ENCODE measurements at regions not wholly inside any gene's neighbourhood (a gene's known extent, or its start where the extent isn't known, plus 50 kb on each side); places are given as distances from the start of the nearest gene placed in this dataset.
"Not testable (repeated sequence)": the region's sequence is repeated elsewhere in the genome, so short reads cannot be mapped to it uniquely, and the experiment has no call there.

DNA sequence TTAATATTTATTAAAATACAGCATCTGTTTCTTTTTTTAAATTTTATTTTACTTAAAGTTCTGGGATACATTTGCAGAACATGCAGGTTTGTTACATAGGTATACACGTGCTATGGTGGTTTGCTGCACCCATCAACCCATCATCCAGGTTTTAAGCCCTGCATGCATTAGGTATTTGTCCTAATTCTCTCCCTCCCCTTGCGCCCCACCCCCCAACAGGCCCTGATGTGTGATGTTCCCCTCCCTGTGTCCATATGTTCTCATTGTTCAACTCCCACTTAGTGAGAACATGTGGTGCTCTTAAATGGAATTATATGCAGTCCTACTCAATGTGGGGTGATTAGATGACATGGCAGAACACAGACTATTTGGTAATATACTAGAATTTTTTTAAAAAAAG, 1147.7 kb upstream of the ALCAM start:
- DNase-seq; H3K4me1 Mint-ChIP-seq; POLR2A ChIA-PET; H3K4me3 Mint-ChIP-seq; H3K27ac Mint-ChIP-seq; H3K27me3 Mint-ChIP-seq; H3K9me3 Mint-ChIP-seq; ATAC-seq (ENCODE audit: low read depth); H3K36me3 Mint-ChIP-seq: not testable (repeated sequence)

DNA sequence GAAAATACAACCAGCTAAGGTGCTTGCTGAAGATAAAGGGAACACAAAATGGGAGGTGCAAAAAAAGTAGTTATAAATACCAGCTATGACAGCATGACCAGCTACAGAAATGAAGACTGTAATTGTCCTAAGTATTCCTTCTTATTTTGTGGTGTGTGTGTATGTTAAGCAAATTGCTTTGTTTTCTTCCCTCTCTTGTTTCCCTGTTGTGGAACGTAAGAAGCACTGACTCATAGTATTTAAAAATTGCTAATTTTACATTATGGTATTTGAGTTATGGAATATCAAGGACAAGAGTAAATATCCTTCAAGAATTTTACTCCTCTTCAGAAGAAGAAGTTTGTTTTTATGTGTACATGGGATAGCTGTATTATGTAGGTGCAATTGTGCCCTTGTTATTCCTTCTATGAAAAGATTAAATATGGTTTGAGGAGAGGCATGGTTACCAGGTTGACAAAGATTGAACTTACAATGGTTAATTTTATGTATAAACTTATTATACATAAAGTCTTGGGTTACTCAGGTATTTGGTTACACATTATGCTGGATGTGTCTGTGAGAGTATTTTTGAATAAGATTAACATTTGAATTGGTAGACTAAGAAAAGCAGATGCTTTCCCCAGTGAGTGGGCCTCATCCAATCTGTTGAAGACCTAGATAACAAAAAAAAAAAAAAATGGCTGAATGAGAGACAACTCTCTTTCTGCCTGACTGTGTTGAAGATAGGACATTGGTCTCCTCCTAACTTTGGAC, 1132.1 kb upstream of the ALCAM start:
- H3K4me1 Mint-ChIP-seq, result no peaks in the 10 kb centered on the region
- no peak for DNase-seq
- ATAC-seq (ENCODE audit: low read depth), result no peak
- no peaks in the 10 kb centered on the region for H3K27me3 Mint-ChIP-seq
- no peaks in the 10 kb centered on the region for H3K36me3 Mint-ChIP-seq
- POLR2A ChIA-PET, result no interaction called here
- H3K9me3 Mint-ChIP-seq, result no peaks in the 10 kb centered on the region
- no peak overlapping the region for H3K4me3 Mint-ChIP-seq
- no peak overlapping the region for H3K27ac Mint-ChIP-seq

DNA sequence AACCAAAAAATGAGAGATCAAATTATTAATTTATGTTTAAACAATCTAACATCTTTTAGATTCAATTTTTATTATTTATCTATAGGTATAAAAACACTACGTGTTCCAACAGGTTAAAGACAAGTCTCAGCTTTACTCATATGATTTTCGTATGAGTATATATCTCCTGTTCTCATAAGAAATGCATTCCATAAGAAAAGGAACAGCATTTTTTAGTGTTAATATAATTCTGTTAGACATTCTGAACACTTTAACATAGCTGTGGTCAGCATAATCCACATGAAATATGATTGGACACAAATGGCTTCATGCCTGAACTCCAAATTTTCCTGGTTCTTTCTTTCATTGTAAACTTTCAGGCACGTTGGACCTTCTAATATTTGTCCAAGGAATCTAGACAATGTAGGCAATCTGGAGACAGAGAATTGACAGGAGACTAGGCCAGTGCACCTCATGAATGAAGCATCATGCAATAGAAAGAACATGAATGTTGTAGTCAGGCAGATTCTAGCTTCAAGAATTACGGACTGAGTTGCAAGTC, 1122.0 kb upstream of the ALCAM start:
- Mint-ChIP-seq H3K9me3 (peaks cover 1% of the 10 kb centered on the region), H3K4me1 (no peaks in the 10 kb centered on the region), H3K4me3 (no peak overlapping the region), H3K27ac (no peak overlapping the region), H3K36me3 (no peaks in the 10 kb centered on the region), H3K27me3 (no peaks in the 10 kb centered on the region)
- POLR2A ChIA-PET, result no interaction called here
- DNase-seq, result no peak
- ATAC-seq (ENCODE audit: low read depth), result no peak

DNA sequence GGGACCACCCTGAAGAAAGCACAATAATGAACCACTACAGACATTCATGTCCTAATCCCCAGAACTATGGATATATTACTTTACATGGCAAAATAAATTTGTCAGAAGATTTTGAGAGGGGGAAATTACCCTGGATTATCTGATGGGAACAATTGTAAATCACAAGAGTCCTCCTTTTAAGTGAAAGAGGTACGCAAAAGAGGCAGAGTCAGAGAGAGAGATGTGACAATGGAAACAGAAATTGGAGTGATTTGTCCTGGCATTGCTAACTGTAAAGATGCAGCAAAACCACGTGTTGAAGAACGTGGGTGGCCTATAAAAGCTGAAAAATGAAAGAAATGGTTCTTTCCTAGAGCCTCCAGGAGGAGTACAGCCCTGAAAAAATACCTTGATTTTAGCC, 1121.4 kb upstream of the ALCAM start:
- no peaks in the 10 kb centered on the region for H3K27me3 Mint-ChIP-seq
- ATAC-seq (ENCODE audit: low read depth) (no peak), DNase-seq (no peak)

DNA sequence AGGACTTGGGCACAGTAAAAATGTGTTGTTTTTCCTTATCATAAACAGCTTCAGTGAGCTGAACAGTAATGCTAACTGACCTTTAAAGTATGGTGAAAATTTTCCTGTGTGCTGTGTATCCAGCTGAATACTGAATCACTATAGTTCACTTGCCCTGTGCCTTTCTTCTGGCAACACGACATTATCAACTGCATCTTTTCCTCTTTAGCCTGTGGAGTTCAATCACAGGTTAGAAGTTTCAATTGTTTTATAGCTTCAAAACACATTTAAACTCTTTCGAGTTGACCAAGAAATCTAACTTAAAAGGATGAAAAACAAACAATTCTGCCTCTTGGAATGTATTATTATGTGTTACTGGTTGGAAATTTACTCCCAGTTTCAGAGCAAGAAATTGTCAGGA, 1120.7 kb upstream of the ALCAM start:
- peaks cover 1% of the 10 kb centered on the region for H3K9me3 Mint-ChIP-seq
- DNase-seq (no peak), ATAC-seq (ENCODE audit: low read depth) (no peak)
- no peaks in the 10 kb centered on the region for H3K36me3 Mint-ChIP-seq
- POLR2A ChIA-PET, result no interaction called here
- no peaks in the 10 kb centered on the region for H3K4me1 Mint-ChIP-seq
- H3K27me3 Mint-ChIP-seq, result no peaks in the 10 kb centered on the region
- H3K27ac Mint-ChIP-seq, result no peak overlapping the region
- no peak overlapping the region for H3K4me3 Mint-ChIP-seq

More for the DNA sequence above, 1121.4 kb upstream of the ALCAM start:
- Mint-ChIP-seq H3K27ac (no peak overlapping the region), H3K4me3 (no peak overlapping the region), H3K4me1 (no peaks in the 10 kb centered on the region), H3K36me3 (no peaks in the 10 kb centered on the region), H3K9me3 (peaks cover 1% of the 10 kb centered on the region)
- POLR2A ChIA-PET, result no interaction called here

DNA sequence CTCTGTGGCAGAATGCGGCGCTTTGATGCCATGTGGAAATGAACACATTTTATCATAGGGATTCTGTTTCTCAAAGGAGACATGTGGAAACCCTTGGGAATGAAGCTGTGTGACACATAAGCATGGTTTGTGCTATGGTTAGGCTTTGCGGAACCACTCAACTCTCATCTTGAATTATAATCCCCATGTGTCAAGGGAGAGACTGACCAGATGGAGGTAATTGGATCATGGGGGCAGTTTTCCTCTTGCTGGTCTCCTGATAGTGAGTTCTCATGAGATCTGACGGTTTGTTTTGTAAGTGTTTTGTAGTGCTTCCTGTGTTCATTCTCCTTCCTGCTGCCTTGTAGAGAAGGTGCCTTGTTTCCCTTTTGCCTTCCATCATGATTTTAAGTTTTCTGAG, 1109.2 kb upstream of the ALCAM start:
- H3K4me3 Mint-ChIP-seq, result no peak overlapping the region
- no peaks in the 10 kb centered on the region for H3K36me3 Mint-ChIP-seq
- no peaks in the 10 kb centered on the region for H3K9me3 Mint-ChIP-seq
- no peaks in the 10 kb centered on the region for H3K27me3 Mint-ChIP-seq
- no peak for ATAC-seq (ENCODE audit: low read depth)
- POLR2A ChIA-PET, result no interaction called here
- no peaks in the 10 kb centered on the region for H3K4me1 Mint-ChIP-seq
- no peak for DNase-seq
- H3K27ac Mint-ChIP-seq, result no peak overlapping the region

DNA sequence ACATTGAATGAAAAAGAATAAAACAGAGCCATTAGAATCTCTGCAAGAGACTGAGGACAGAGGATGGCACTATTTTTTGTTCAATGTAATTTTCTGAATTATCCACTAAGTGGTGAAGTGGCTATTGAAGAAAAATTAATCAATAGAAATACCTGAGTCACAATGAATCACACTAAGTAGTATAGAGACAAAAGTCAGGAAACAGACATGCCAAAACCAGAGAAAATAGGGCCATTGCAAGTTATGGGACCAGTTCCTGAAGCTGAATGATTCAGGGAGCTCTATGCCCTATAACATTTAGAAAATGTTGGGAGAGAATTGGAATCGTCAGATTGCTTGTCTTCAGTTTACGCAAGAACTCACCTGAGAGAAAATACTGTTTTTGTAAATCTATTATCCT, 1103.2 kb upstream of the ALCAM start:
- DNase-seq (no peak), ATAC-seq (ENCODE audit: low read depth) (no peak)
- H3K36me3 Mint-ChIP-seq, result no peaks in the 10 kb centered on the region
- H3K9me3 Mint-ChIP-seq, result no peaks in the 10 kb centered on the region
- POLR2A ChIA-PET, result no interaction called here
- no peak overlapping the region for H3K27ac Mint-ChIP-seq
- H3K27me3 Mint-ChIP-seq, result no peaks in the 10 kb centered on the region
- no peak overlapping the region for H3K4me3 Mint-ChIP-seq
- H3K4me1 Mint-ChIP-seq, result no peaks in the 10 kb centered on the region

DNA sequence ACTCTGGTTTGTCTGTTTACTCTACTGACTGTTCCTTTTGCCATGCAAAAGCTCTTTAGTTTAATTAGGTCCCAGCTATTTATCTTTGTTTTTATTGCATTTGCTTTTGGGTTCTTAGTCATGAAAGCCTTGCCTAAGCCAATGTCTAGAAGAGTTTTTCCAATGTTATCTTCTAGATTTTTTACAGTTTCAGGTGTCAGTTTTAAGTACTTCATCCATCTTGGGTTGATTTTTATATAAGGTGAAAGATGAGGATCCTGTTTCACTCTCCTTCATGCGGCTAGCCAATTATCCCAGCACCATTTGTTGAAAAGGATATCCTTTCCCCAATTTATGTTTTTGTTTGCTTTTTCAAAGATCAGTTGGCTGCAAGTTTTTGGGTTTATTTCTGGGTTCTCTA, 1100.5 kb upstream of the ALCAM start:
- H3K27ac Mint-ChIP-seq; DNase-seq; H3K36me3 Mint-ChIP-seq; ATAC-seq (ENCODE audit: low read depth); H3K4me3 Mint-ChIP-seq; H3K9me3 Mint-ChIP-seq; POLR2A ChIA-PET; H3K27me3 Mint-ChIP-seq; H3K4me1 Mint-ChIP-seq: not testable (repeated sequence)

DNA sequence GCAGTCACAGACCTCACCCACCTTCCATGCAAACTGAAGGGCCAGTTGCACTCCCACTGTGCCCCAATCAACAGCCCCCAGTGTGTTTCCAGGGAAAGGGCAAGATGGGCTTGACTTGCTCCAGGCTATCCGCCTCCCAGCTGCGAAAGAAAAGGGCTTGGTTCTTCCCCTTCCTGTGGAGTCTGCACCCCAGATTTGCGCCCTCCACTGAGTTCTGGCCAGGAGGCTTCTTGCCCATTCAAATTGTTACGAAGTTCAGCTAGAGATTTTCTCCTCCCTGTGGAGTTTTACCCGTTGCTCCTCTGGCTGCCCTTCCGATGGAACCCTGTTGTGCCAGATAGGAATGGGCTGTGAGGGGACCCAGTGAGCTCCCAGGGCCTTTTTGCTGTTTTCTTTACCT, 1096.9 kb upstream of the ALCAM start:
- Mint-ChIP-seq H3K4me3 (no peak overlapping the region), H3K27ac (no peak overlapping the region), H3K9me3 (no peaks in the 10 kb centered on the region), H3K4me1 (no peaks in the 10 kb centered on the region), H3K27me3 (no peaks in the 10 kb centered on the region), H3K36me3 (no peaks in the 10 kb centered on the region)
- ATAC-seq (ENCODE audit: low read depth) (no peak), DNase-seq (no peak)
- POLR2A ChIA-PET, result no interaction called here

DNA sequence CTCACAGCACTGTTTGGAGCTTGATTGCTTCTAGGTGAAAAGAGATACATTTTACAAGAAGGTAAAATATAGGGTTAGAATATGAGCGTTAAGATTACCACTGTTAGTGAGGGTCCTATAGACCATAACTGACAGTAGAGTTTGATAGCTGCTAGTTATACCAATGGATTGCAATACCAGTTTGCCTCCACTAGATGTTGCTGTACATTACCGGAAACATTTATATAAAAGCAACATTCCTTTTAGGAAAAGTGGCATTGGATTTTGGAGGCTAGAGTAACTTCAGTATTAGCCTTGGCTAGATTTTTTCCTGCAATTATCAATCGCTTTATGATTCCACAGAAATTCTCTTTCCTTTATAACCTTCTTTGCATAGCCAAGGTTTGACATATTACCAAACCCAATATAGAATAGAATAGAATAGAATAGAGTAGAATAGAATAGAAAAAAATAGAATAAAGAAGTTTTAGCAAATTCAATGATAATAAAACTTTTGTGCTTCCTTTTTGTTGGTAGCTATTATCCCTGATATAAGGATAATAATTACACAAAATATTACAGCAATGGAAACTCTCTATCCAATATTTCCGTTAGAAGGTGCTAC, 1093.6 kb upstream of the ALCAM start:
- Mint-ChIP-seq H3K9me3 (peaks cover 1% of the 10 kb centered on the region), H3K4me1 (no peaks in the 10 kb centered on the region), H3K36me3 (no peaks in the 10 kb centered on the region), H3K4me3 (no peak overlapping the region), H3K27me3 (no peaks in the 10 kb centered on the region), H3K27ac (no peak overlapping the region)
- ATAC-seq (ENCODE audit: low read depth) (no peak), DNase-seq (no peak)
- POLR2A ChIA-PET, result no interaction called here

DNA sequence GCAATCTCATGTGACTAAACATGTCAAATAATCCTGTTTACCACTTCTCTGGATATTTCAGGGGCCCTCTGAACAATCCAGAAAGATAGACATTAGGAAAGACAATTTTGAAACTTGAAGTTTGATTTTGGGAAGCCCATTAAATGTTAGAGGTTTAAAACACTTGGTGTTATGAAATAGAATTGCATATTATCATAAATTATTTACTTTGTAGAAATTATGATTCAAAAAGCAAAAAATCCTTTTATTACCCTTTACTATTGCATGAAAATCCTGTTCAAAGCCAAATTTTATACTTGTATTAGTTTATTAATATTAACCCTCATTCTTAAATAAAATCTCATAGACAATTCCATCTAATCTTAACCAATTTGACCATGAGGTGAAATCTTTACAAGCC, 1091.5 kb upstream of the ALCAM start:
- Mint-ChIP-seq H3K27me3 (no peaks in the 10 kb centered on the region), H3K4me3 (no peak overlapping the region), H3K9me3 (peaks cover 3% of the 10 kb centered on the region), H3K27ac (no peak overlapping the region), H3K4me1 (peaks cover 3% of the 10 kb centered on the region), H3K36me3 (no peaks in the 10 kb centered on the region)
- DNase-seq, result no peak
- ATAC-seq (ENCODE audit: low read depth), result no peak
- POLR2A ChIA-PET, result no interaction called here

DNA sequence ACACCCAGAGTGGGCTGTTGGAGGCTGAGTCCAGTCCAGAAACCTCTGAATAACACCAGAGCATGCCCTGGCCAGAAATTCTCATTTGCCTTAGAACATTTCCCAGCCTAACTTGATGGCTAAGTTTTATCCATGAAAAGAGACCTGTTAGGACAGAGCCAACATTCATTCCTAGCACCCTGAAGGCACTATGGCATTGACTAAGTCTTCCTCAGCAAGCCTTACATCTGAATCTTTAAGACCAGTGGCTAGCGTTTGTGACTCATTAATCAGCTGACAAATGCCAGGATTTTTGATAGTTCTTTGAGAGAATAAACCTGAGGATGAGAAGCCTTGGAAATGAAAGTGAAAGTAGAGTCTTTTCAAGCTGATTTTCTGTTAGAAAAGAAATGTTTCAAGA, 1087.1 kb upstream of the ALCAM start:
- H3K4me3 Mint-ChIP-seq, result peak overlapping the region; percentile 35
- peaks cover 17% of the 10 kb centered on the region for H3K9me3 Mint-ChIP-seq
- POLR2A ChIA-PET, result no interaction called here
- H3K36me3 Mint-ChIP-seq, result no peaks in the 10 kb centered on the region
- no peak overlapping the region for H3K27ac Mint-ChIP-seq
- H3K4me1 Mint-ChIP-seq, result peaks cover 3% of the 10 kb centered on the region
- no peak for ATAC-seq (ENCODE audit: low read depth)
- DNase-seq, result no peak
- H3K27me3 Mint-ChIP-seq, result no peaks in the 10 kb centered on the region

DNA sequence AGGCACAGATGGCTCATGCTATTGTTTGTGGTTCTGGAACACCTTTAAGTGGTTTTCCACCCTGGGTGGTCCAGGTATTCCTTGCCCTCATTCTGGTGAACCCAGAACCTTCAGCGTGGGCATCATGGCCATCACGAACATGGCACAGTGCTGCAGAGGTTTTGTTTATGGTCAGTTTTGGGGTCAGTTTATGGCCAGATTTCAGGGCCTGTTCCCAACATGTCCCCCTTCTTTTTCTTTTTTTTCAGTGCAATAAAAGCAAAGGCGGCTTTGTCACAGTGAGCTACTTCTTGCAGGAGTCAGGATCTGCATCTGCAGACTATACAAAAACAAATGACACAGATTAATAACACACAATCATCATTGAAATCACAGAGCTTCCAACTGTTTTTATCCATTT, 1085.0 kb upstream of the ALCAM start:
- Mint-ChIP-seq H3K27me3 (no peaks in the 10 kb centered on the region), H3K4me3 (no peak overlapping the region), H3K4me1 (peaks cover 3% of the 10 kb centered on the region), H3K36me3 (no peaks in the 10 kb centered on the region), H3K27ac (no peak overlapping the region), H3K9me3 (peaks cover 24% of the 10 kb centered on the region)
- POLR2A ChIA-PET, result no interaction called here
- DNase-seq (no peak), ATAC-seq (ENCODE audit: low read depth) (no peak)

DNA sequence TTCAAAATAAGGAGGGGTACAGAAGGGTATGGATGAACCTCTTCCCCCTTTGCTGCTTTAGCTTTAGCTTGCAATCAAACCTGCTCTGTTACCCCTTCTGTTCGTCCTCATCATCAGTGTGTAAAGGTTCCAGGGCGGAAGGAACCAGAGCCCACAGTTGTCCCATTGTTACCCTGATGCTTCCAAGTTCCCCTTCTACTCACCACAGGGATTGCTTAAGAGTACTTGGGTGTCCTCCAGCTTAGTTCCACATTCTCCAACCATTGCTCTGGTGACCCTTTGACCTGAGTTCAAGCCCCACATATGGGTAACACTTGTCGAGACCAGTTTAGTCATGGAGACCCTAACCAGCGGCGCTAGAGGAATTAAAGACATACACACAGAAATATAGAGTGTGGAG, 1080.1 kb upstream of the ALCAM start:
- H3K27me3 Mint-ChIP-seq, result no peaks in the 10 kb centered on the region
- peaks cover 18% of the 10 kb centered on the region for H3K9me3 Mint-ChIP-seq
- POLR2A ChIA-PET, result no interaction called here
- no peak for DNase-seq
- no peak overlapping the region for H3K4me3 Mint-ChIP-seq
- no peak overlapping the region for H3K27ac Mint-ChIP-seq
- peaks cover 1% of the 10 kb centered on the region for H3K4me1 Mint-ChIP-seq
- ATAC-seq (ENCODE audit: low read depth), result no peak
- H3K36me3 Mint-ChIP-seq, result no peaks in the 10 kb centered on the region

All from activated naive CD8-positive, alpha-beta T cell treated with anti-CD3 and anti-CD28 coated beads, Interleukin-2, amount 10 ng/mL, durations not matched to agents 7 days and 5 days (primary cell).